Activated CD4-positive, alpha-beta T cell treated with anti-CD3 and anti-CD28 coated beads, Interleukin-2, amount 10 ng/mL, durations not matched to agents 24 days and 14 days (primary cell): ENCODE measurements at regions not wholly inside any gene's neighbourhood (a gene's known extent, or its start where the extent isn't known, plus 50 kb on each side); places are given as distances from the start of the nearest gene placed in this dataset.

ENCODE experiments used
- DNase-seq: peaks from one replicate; pipeline ENCODE4 v3.0.0; 2022
- H3K27ac Mint-ChIP-seq: one replicate; pipeline ENCODE4 v1.8.0; 2022; ENCODE audit warnings: mild to moderate bottlenecking, mixed read lengths
- H3K27me3 Mint-ChIP-seq: one replicate; pipeline ENCODE4 v1.8.0; 2022; ENCODE audit warnings: mixed read lengths
- H3K36me3 Mint-ChIP-seq: one replicate; pipeline ENCODE4 v1.8.0; 2022; ENCODE audit warnings: low read depth, mild to moderate bottlenecking, mixed read lengths
- H3K4me1 Mint-ChIP-seq: one replicate; pipeline ENCODE4 v1.8.0; 2021; ENCODE audit warnings: mixed read lengths
- H3K4me3 Mint-ChIP-seq: one replicate; pipeline ENCODE4 v1.8.0; 2022; ENCODE audit warnings: mild to moderate bottlenecking, moderate library complexity, mixed read lengths
- H3K9me3 Mint-ChIP-seq: one replicate; pipeline ENCODE4 v1.8.0; 2021; ENCODE audit warnings: mixed read lengths
- intact Hi-C: fragments of 100-400 bp; cut with micrococcal nuclease; formaldehyde crosslinking; loops from one replicate; pipeline ENCODE4 v1.15.1; 2023

GRCh38 chr19:32273483-32273882 is 71.9 kb upstream of the ZNF507 start:
- DNase-seq = no peak
- Mint-ChIP-seq H3K4me1 (no peaks in the 10 kb centered on the region), H3K27me3 (peaks cover 2% of the 10 kb centered on the region), H3K9me3 (no peaks in the 10 kb centered on the region), H3K4me3 (no peak overlapping the region), H3K27ac (no peak overlapping the region), H3K36me3 (no peaks in the 10 kb centered on the region)
- intact Hi-C loops = no loop called here

GRCh38 chr19:32287086-32287485 is 58.3 kb upstream of the ZNF507 start:
- intact Hi-C loops = no loop called here
- no peaks in the 10 kb centered on the region for H3K36me3 Mint-ChIP-seq

GRCh38 chr19:32287811-32288227 is 57.6 kb upstream of the ZNF507 start:
- intact Hi-C loops = no loop called here
- H3K4me1 Mint-ChIP-seq = no peaks in the 10 kb centered on the region

More at GRCh38 chr19:32287086-32287485, 58.3 kb upstream of the ZNF507 start:
- Mint-ChIP-seq H3K27me3 (no peaks in the 10 kb centered on the region), H3K4me3 (no peak overlapping the region), H3K4me1 (no peaks in the 10 kb centered on the region), H3K9me3 (no peaks in the 10 kb centered on the region), H3K27ac (no peak overlapping the region)
- DNase-seq = peak; percentile 43

GRCh38 chr19:32289566-32290210 is 55.7 kb upstream of the ZNF507 start:
- DNase-seq = peak; percentile 34
- Mint-ChIP-seq H3K27me3 (no peaks in the 10 kb centered on the region), H3K27ac (no peak overlapping the region), H3K4me1 (no peaks in the 10 kb centered on the region), H3K4me3 (no peak overlapping the region), H3K9me3 (no peaks in the 10 kb centered on the region), H3K36me3 (no peaks in the 10 kb centered on the region)
- intact Hi-C loops = no loop called here

More at GRCh38 chr19:32287811-32288227, 57.6 kb upstream of the ZNF507 start:
- Mint-ChIP-seq H3K9me3 (no peaks in the 10 kb centered on the region), H3K36me3 (no peaks in the 10 kb centered on the region), H3K4me3 (no peak overlapping the region), H3K27me3 (no peaks in the 10 kb centered on the region), H3K27ac (no peak overlapping the region)
- DNase-seq = peak; percentile 61

- no peaks in the 10 kb centered on the region for H3K4me1 Mint-ChIP-seq
- peak; percentile 44 for DNase-seq
- H3K27ac Mint-ChIP-seq = no peak overlapping the region
- intact Hi-C loops = no loop called here
- no peaks in the 10 kb centered on the region for H3K9me3 Mint-ChIP-seq
- no peak overlapping the region for H3K4me3 Mint-ChIP-seq
- H3K27me3 Mint-ChIP-seq = no peaks in the 10 kb centered on the region
- H3K36me3 Mint-ChIP-seq = no peaks in the 10 kb centered on the region
These were observed 53.5 kb upstream of the ZNF507 start for GRCh38 chr19:32291876-32292275.

GRCh38 chr19:32294871-32295438 is 50.5 kb upstream of the ZNF507 start:
- Mint-ChIP-seq H3K27me3 (peaks cover 3% of the 10 kb centered on the region), H3K4me1 (no peaks in the 10 kb centered on the region), H3K9me3 (no peaks in the 10 kb centered on the region), H3K4me3 (no peak overlapping the region), H3K27ac (no peak overlapping the region), H3K36me3 (no peaks in the 10 kb centered on the region)
- intact Hi-C loops = no loop called here
- peak; percentile 50 for DNase-seq
